Kasumi-1 (cell line): ENCODE measurements at regions not wholly inside any gene's neighbourhood (a gene's known extent, or its start where the extent isn't known, plus 50 kb on each side); places are given as distances from the start of the nearest gene placed in this dataset.

Experiments used
- DNase-seq, 2 experiments: peaks; one replicate each; lab custom pipeline; 2025; lab: John Stamatoyannopoulos, UW

DNA sequence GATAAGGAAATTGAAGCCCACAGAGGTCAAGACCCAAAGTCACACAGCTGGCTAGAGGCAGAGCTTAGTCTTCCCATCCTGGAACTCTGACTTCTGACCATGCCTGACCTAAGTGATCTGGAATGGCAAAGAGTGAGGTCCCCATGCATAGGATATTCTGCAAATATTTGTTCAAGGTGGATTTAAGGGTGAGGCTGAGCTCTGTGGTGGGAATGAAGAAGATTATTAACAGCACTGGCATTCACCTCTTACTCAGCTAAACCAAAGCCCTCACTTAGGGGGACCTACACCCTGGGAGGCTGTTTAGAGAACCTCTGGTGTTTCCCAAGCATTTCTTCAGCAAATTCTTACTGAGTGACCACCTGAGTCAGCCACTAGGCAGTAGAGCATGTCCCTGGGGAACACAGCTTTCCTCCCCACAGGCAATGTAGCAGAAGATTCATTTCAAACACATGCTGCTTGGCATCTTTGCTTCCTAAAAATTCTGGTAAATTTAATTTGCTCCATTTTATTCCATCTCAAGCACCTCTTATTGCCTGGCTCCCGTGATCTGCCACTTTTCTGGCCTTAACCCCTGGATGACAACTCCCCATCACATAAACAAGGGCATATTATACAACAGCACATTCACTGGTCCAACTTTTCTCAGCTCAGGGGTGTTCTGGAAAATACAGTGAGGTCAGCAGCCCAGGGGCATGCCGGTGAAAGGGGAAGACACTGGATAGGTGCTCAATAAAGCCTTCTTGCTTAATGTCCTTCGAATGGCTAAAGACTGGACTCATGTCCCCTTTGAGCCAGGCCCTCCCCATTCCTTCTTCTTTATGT, 176.0 kb downstream of the ABHD5 start:
- no peak for DNase-seq

DNA sequence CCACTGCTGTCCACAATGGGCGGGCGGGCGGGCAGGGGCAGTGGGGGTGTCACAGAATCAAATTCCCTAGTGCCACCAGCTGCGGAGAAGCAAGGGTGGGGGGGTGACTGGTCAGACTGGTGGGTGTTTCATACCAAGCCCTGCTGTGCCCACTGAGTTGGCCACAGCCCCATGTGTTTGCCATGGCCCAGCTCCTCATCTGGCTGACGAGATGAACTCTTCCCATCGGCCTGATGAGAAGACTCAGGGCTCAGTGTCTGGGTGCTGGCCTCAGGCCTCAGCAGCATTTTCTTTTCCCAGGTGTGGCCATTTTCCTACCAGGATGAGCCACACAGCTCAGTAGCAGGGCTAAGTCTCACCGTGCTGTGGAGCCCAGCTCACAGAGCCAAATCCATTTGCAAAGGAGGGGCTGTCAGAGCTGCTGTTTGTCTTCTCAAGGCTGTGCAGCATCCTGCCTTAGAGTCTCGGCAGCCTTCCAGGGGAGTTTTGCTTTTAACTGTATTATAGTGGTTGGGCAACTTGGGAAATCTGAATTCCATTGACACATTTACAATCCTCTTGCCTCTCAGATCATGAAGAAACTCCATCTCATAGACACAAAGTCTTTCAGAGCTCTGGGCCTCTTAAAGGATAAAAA, 176.8 kb downstream of the ABHD5 start:
- DNase-seq: no peak

DNA sequence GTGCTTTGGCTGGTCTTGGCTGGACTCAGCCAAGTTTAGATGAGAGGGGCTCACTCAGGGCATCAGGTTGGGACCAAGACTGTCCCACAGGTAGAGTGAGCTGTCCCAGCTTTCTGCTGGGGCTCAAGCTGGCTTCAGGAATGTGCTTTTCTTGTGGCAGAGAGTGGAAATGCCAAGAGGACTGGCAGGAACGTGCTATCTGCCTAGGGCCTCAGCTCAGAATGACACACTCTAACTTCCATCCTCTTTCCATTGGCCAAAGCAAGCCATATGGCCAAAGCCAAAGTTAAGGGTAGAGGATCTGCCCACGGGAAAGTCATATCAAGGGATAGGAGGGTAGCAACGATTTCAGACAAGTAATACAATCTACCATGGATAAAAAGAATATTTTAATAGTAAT, 178.8 kb downstream of the ABHD5 start:
- no peak for DNase-seq

DNA sequence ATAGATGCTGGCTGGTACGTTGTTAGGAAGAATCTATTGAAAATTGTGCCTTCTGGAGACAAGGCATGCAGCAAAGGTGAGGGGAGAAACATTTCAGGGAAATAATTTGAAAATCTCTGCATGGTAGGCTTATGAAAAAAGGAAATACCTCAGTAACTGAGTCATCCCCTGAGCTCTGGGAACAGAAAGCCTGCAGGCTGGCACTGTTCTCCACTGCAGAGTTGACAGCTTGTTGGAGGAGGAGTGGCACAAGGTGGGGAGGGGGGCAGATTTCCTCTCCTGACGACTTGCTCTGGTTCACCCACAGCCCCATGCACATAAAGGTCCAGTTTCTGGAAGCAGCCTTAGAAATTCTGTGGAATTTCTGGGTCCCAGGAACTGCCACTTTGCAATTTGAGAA, 179.4 kb downstream of the ABHD5 start:
- no peak for DNase-seq

DNA sequence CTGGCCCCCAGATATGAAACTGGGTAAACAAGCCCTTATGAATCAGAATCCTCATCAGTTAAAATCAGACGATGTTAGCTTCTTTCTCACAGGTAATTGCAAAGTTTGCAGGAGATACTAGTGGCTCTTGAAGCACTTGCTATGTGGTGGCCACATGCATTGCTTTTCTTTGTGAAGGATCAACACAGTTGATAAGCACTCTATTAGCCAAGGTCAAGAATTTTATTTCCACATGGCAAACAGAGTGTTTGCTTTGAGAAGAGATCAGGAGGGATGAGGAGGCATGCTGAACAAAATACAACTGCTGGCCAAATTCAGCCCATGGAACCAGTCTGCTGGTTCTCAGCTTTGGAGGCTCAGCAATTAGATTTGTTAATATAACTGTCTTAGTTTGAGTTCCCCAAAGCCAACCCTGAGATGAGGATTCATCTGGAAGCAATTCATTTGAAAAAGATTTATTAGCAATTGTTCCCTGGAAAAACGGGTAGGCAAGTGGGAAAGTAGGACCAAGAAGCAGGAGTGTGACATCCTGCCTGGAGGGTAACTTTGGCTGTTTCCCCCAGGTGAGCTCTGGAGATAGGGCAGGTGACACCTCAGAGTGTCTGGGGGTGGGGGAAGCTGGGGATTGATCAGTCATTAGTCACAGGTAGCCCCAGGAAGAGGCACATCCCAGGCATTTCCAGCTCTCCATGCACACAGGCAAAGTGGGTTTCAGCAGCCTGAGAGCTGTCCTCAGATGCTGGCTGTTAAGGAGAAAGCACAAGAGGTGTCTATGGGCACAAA, 180.3 kb downstream of the ABHD5 start:
- DNase-seq: no peak

DNA sequence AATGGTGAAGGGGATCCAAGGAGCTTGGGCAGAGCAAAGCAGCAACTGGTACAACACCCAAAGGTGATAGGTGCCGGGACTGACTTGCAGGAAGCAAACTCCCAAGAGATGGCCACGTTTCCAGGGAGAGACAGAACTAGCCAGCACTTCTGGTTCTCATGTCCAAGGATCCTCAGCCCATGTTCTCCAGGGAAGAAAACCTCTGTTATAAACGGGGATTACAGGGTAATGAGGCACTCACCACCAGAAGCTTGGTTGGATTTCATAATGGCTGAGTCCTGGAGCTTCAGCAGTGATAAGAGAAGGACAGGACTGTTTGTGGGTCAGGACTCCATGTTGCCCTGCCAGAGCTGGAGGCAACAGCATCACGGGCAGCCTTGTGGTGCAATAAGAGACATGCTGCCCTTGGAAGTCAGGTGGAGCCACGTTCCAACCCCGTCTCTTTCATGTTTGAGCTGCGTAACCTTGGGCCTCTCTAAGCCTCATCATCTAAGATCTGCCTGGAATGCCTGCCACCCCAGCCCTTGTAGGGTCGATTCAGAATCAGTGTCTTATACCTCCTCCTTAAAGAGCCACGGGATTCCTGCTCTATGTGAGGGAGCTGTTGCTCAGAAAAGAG, 181.0 kb downstream of the ABHD5 start:
- DNase-seq: no peak

DNA sequence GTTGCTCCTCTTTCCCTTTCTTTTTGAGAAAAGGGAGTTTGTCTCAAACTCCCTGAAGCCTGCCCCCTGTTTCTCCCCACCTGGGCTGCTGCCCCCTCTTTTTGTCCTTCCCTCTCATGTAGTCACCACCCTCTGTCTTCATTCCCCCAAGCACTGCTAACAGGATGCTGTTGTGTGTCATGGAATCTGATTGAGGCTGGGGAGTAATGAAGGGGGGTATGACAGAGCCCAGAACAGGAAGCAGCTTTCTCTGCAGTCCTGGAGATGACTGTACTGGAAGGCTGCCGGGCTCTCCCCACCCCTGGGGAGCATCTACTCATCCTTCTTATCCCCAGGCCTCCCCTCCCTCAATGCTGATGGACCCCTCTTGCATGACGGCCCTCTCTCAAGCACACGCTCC, 181.6 kb downstream of the ABHD5 start:
- DNase-seq: peak; percentile 1 to 11

DNA sequence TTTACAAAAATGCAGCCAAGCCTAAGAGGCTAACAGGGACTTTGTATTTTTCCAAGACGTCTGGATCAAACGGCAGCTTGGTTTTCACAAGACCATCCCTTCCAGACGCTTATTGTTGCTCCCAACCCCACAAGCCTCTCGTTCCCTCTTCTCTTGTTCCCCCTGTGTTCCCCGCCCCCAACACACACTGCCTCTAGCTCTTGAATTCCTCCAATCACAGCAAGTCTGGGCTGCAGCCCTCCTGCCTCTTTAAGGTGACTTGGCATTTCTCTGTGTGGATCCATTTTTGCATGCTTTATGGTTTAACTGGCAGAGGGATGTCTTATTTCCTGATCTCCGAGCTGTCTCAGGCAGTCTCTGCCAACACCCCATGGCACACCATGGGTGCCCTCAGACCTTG, 182.2 kb downstream of the ABHD5 start:
- no peak for DNase-seq

DNA sequence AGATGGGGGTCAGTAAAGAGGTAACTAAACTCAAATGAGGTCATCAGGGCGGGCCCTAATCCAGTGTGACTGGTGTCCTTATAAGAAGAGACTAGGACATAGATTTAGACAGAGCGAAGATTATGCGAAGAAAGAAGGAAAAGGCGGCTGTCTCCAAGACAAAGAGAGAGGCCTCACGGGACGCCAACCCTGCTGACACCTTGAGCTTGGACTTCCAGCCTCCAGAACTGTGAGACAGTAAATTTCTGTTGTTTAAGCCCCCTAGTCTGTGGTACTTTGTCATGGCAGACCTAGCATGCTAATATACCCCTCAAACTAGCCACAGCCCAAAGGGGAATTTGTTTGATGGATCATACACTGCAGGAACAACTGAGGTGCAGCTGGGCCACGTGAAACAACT, 183.0 kb downstream of the ABHD5 start:
- DNase-seq: no peak

DNA sequence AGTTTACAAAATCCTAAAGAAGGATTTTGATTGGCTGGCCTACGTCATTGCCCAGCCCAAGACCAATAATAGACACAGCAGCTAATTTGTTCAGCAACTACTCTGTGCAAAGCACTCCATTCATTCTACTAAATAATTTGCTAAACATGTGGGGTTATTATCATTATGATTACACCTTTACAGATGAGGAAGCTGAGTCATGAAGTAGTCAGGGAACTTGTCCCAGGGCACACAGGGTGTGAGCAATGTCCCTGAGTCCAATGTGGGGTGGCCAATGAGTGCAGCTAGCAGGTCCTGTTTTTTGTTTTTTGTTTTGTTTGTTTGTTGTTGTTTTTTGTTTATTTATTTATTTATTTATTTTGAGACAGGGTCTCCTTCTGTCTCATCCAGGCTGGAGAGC, 183.6 kb downstream of the ABHD5 start:
- DNase-seq: no peak

DNA sequence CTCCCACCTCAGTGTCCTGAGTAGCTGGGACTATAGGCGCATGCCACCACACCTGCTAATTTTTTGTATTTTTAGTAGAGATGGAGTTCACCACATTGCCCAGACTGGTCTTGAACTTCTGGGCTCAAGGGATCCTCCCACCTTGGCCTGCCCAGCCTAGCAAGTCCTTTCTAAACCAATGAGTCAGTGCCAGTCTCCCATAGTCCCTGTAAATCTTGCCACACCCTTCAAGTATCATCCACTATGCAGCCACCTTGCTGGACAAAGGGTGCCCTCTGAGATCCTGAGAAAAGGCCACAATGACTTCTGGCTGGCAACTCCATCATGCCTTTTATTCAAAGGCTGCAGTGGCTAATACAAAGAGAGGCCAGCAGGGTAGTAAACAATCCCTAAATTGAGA, 184.0 kb downstream of the ABHD5 start:
- DNase-seq: no peak

DNA sequence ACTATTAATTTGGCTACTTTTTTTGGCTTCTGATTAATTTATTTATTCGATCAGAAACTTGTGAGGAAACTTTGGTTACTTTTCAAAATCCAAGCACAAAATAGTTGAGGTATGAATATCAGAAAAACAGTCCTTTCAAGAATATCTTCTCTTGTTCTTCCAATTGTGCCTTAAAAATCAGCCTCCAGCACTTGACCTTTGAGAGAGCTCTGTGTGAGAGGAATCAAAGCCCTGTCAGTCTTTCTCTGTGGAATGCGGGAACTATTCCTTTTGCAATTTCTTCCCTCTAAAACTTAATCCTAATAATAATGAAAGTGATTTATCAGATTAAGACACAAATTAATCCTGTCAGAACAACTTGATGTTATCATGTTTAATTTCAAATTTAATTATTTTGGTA, 185.9 kb downstream of the ABHD5 start:
- no peak for DNase-seq

DNA sequence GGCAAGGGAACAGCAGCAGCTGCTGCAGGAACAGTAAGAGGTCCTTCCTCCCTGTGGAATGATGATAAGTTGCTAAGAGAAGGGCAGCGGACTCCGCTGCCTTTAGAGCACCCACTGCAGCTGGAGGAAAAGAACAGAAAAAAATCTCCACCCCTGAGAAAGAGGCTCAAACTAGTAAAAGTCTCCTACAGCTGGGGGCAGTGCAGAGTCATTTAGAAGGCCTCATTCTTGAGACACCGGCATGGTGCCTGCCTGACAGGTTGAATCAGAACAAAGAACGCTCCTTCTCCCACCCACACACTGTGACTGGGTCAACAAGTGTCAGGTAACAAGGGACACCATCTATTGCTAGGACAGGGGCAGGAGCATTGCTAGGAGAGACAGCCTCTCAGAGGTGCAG, 188.4 kb downstream of the ABHD5 start:
- DNase-seq: peak in 1 of 2 experiments; percentile 26

DNA sequence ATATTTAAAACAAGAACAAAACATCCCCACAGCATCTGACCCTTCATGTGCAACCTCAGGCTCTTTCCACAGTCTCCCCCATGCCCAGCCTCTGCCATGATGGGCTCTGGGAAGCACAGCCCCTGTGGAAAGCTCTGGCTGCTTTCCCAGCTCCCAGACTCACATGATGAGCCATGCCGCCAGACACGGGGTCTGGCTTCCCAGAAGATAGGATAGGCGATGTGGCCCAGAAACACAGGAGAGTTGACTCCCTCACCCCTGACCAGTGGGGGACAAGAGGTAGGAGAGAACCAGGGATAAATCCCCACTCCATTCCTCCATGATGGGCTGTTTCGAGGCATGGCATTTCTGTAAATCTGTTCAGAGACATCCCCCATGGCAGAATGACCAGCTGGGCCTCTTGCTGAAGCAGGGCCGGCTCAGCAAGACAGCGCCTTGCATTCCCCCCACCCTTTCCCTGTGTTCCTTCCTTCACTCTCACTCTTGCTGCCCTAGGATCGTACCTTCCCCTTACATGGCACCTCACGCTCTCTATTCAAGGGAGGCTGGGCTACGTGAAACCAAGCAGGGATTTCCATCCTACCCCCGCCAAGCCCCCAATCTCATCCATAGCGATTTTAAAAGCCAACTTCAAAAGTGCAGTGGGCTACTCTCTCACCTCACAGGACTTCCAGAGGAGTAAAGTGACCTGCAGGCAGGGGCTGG, 192.4 kb downstream of the ABHD5 start:
- no peak for DNase-seq

DNA sequence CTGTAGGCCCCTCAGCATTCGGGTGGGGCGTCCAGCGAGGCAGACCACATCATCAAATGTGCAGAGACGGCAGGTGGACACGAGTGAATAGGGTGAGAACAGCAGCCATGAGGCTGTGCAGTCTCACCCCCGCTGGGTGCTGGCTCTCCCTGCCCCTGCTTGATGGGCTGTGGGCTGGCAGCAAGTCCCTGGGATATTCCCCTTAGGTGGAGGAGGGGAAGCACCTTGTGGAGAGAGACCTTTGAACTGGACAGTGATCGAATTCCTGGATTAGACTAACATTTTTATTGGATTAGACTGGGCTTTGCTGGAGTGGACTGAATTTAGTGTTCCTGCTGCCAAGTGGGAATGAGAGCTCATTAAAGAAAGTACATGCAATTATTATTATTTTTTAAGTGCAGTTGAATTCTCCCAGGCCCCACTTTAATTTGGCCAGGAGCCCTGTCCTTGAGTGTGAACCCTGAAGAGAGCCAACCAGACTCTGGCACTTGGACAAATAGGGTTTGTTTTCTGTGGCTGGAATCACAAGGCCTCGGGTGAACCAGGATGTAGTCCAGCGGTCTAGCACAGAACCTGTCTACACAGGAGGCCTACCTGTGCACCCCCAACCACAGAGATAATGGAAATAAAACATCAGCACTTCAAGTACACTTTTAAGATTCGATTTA, 193.1 kb downstream of the ABHD5 start:
- DNase-seq: no peak

DNA sequence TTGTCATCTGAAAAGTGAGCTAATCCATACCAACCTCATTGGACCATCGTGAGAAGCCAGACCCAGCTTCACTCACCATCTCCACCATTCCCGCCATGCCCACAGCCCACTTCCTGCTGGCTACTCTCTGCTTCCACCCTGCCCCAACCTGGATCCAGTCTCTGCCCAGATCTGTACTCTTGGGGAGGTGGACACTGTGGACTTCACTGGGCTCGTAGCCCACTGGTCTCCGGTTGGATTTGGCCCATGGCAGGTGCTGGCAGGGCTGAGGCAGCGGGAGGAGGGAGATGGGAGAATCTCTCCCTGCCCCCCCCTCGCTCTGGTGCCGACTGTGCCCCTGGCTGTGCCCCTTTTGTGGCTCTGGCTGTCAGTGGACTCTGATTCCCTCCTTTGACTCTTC, 193.8 kb downstream of the ABHD5 start:
- DNase-seq: no peak

DNA sequence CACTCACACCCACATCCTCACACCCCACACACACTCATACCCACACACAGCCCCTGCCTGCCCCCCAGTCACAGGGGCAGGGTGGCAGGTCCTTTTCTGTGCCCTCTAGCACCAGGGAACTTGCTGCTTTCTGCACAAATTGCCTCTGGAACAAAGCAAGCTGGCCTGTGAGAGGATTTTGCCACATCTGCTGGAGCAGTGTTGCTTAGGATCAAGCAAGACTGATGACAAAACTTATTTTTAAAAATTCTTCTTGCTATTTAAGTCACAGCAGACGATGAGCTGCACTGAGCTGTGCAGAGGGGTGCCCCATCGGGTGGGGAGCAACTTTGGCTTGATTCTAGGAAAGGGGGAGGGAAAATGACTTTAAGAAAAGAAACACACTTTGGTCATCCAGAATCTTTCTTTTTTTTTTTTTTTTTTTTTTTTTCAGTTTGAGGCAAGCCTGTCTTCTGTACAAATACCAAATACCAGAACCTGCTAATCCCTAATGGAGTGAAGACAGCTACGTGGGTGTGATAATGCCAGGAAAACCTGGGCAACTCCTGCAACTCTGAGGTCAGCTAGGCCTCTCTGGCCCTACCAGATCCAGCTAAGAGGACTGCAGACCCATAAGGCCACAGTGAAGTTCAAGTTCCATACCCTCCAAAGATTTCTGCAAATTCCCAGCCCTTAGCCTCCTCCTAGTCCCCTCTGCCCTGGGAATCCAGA, 195.3 kb downstream of the ABHD5 start:
- DNase-seq: no peak

DNA sequence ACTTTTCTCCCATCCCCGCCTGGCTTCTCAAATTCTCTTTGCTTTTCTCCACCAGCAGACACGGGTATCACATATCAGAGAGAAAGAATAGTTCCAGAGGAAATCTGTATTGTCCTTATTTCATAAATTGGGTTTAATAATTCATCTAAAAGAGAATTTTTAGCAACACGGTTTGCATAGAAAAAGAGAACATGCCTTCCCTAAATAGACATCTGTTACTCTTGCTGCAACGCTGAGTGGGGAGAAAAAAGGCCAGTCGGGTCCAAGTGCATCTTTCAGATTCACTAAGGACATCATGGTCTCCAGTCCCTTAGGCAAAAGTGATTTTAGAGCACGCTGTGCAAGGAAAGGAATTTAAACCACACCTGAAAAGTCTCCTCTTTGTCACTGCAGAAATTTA, 201.3 kb downstream of the ABHD5 start:
- DNase-seq: no peak

DNA sequence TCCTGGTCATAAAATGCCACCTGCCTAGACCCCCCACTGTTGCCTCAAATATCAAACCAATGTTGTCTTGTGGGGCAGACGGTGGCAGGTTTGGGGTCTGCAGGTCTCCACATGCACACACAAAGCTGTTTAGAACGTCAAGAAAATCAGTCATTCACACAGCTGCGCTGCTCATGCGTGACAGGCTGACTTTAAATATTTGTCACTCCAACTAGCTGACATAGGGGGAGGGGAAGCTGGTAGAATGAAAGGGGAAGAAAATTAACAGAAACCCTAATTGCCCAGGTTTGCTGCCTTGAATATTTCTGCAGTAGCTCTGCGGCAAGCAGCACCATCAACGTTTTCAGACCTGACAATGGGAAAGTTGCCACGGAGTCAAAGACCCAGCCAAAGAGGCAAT, 201.8 kb downstream of the ABHD5 start:
- peak in 1 of 2 experiments; percentile 10 for DNase-seq

DNA sequence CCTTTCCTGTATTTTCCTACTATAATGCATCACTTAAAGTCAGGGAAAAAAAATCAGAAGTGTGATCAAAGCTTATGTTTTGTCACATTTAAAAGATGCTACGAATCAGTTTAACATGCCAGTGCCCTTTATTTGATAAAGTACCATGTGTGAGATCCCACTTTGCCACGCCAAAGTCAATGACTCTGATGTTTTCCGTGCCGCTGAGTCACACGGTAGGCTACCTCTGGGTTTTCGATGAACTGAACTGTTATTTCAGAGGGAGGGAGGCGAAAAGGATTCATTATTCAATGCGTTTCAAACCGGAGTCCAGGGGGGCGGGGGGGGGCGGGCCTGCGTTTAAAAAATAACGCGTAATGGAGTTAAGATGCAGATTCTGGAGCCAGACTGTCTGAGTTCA, 203.0 kb downstream of the ABHD5 start:
- no peak for DNase-seq
